ENCODE measurements at regions not wholly inside any gene's neighbourhood (a gene's known extent, or its start where the extent isn't known, plus 50 kb on each side); places are given as distances from the start of the nearest gene placed in this dataset.

DNA sequence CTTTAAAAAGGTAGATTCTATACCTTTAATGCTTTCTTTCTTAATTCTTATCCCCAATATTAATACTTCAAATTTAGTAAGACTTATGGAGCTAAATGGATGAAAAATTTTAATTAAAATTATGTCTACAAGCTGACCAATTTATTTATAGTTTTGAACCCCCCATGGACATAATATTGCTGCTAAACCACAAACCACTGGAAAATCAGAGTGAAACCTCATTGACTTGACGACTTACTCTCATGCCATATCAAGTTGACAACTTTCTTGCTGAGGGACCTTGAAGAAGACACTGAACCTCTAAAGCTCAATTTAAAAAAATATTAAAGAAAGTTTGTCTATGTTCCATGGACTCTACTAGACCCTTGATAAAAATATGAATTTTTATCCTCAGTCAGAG, 653.7 kb downstream of the TLE1 start:
- Histone ChIP-seq H3K9ac (replicated peaks; ENCODE audit: extremely low read depth, insufficient read depth, low read length) (no peak overlapping the region), H3K79me2 (ENCODE audit: control insufficient read depth, insufficient read depth, low read length) (no peaks in the 10 kb centered on the region), H3K36me3 (ENCODE audit: control insufficient read depth in 2 of 2, extremely low read depth in 1 of 2, insufficient read depth in 2 of 2, low read length in 2 of 2) (no peaks in the 10 kb centered on the region), H3K27me3 (ENCODE audit: control insufficient read depth in 2 of 2, insufficient read depth in 2 of 2, low read length in 2 of 2) (no peaks in the 10 kb centered on the region), H3K4me3 (replicated peaks in 1 of 3; ENCODE audit: insufficient read depth in 1 of 3, low read depth in 1 of 3, low read length in 3 of 3) (no peak overlapping the region), H3K4me2 (ENCODE audit: insufficient read depth, low read length) (no peak overlapping the region), H3K27ac (ENCODE audit: insufficient read depth, low read depth, low read length) (no peak overlapping the region), H2AFZ (ENCODE audit: low read depth, low read length) (no peak overlapping the region), H3K9me3 (replicated peaks; ENCODE audit: control insufficient read depth, insufficient read depth, low read length) (no peaks in the 10 kb centered on the region), H3K4me1 (ENCODE audit: control insufficient read depth, extremely low read depth, insufficient read depth, low read length) (no peaks in the 10 kb centered on the region), H3K9me1 (replicated peaks; ENCODE audit: control insufficient read depth, extremely low read depth, insufficient read depth, low read length) (no peaks in the 10 kb centered on the region), H4K20me1 (replicated peaks; ENCODE audit: control insufficient read depth, extremely low read depth, insufficient read depth, low read length) (no peaks in the 10 kb centered on the region)
- BruUV-seq (replicated peaks) = no TSS peak
- no peak for FAIRE-seq
- TF ChIP-seq MYC (IDR thresholded peaks at IDR 0.05; ENCODE audit: low read depth, low read length) = no peak
- TF ChIP-seq, protein P1, sequence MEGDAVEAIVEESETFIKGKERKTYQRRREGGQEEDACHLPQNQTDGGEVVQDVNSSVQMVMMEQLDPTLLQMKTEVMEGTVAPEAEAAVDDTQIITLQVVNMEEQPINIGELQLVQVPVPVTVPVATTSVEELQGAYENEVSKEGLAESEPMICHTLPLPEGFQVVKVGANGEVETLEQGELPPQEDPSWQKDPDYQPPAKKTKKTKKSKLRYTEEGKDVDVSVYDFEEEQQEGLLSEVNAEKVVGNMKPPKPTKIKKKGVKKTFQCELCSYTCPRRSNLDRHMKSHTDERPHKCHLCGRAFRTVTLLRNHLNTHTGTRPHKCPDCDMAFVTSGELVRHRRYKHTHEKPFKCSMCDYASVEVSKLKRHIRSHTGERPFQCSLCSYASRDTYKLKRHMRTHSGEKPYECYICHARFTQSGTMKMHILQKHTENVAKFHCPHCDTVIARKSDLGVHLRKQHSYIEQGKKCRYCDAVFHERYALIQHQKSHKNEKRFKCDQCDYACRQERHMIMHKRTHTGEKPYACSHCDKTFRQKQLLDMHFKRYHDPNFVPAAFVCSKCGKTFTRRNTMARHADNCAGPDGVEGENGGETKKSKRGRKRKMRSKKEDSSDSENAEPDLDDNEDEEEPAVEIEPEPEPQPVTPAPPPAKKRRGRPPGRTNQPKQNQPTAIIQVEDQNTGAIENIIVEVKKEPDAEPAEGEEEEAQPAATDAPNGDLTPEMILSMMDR (IDR thresholded peaks at IDR 0.05; ENCODE audit: extremely low read depth in 1 of 2, insufficient read depth in 1 of 2, low read depth in 1 of 2, low read length in 2 of 2) = no peak
- TF ChIP-seq EZH2 (IDR thresholded peaks at IDR 0.05; ENCODE audit: borderline replicate concordance, low read depth, low read length, severe bottlenecking) = no peak
- TF ChIP-seq POLR2A (IDR thresholded peaks at IDR 0.05; ENCODE audit: low read depth, low read length) = no peak
- no peak for TF ChIP-seq FOS (IDR thresholded peaks at IDR 0.05; ENCODE audit: borderline replicate concordance, insufficient read depth, low read length)
- TF ChIP-seq JUN (IDR thresholded peaks at IDR 0.05; ENCODE audit: borderline replicate concordance, insufficient read depth, insufficient read length, low read depth) = no peak
- no peak for TF ChIP-seq POLR2AphosphoS5 (IDR thresholded peaks at IDR 0.05; ENCODE audit: insufficient read depth, low read depth, low read length)
- dilution Hi-C loops (cut with MboI; ENCODE audit: extremely low pct_ligation_motif_present, low sequenced_read_pairs) (no loop called here), intact Hi-C loops (cut with micrococcal nuclease) (no loop called here)
- no peak for DNase-seq (ENCODE audit: low read depth, low spot score)
- POLR2A ChIA-PET = no interaction called here
- CTCF ChIA-PET = interaction anchor here (0.8 to 1.3 kb wide), 3 partner anchors 8 to 16 kb away, joined by 3 read pairs; no protein-coding TSS in a partner anchor

DNA sequence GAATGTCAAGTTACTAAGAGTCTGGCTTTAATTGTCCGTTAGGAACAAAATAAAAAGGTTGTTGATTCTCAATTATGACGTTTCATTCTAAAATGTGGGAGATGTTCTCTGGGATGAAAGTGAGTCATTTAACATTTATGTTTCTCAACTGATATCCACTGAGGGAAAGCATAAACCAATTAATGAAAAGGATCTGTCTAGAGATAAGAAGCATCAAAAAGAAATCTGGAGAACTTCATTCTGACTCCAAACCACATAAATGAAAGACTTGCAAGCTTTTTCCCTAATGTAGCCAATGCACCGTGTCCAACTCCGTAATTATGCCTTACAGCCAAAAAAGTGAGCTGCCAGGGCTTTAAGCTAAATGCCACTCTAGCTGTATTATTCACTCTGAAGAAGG, 654.2 kb downstream of the TLE1 start:
- no peak overlapping the region for H3K4me2 ChIP-seq (ENCODE audit: insufficient read depth, low read length)

More for the DNA sequence above, 654.2 kb downstream of the TLE1 start:
- no peaks in the 10 kb centered on the region for H4K20me1 ChIP-seq (replicated peaks; ENCODE audit: control insufficient read depth, extremely low read depth, insufficient read depth, low read length)
- no peaks in the 10 kb centered on the region for H3K36me3 ChIP-seq (ENCODE audit: control insufficient read depth in 2 of 2, extremely low read depth in 1 of 2, insufficient read depth in 2 of 2, low read length in 2 of 2)
- no peaks in the 10 kb centered on the region for H3K9me1 ChIP-seq (replicated peaks; ENCODE audit: control insufficient read depth, extremely low read depth, insufficient read depth, low read length)
- no peaks in the 10 kb centered on the region for H3K9me3 ChIP-seq (replicated peaks; ENCODE audit: control insufficient read depth, insufficient read depth, low read length)
- no peaks in the 10 kb centered on the region for H3K4me1 ChIP-seq (ENCODE audit: control insufficient read depth, extremely low read depth, insufficient read depth, low read length)
- CTCF ChIA-PET = interaction anchor here (0.8 to 1.0 kb wide), 2 partner anchors 9 to 16 kb away, joined by 3 read pairs; no protein-coding TSS in a partner anchor
- dilution Hi-C loops (cut with MboI; ENCODE audit: extremely low pct_ligation_motif_present, low sequenced_read_pairs) (no loop called here), intact Hi-C loops (cut with micrococcal nuclease) (no loop called here)
- no peak overlapping the region for H3K4me3 ChIP-seq (replicated peaks in 1 of 3; ENCODE audit: insufficient read depth in 1 of 3, low read depth in 1 of 3, low read length in 3 of 3)
- POLR2A ChIA-PET = no interaction called here
- TF ChIP-seq MYC (IDR thresholded peaks at IDR 0.05; ENCODE audit: low read depth, low read length) (no peak), FOS (IDR thresholded peaks at IDR 0.05; ENCODE audit: borderline replicate concordance, insufficient read depth, low read length) (no peak)
- BruUV-seq (replicated peaks) = no TSS peak
- FAIRE-seq (no peak), DNase-seq (ENCODE audit: low read depth, low spot score) (no peak)
- H3K27ac ChIP-seq (ENCODE audit: insufficient read depth, low read depth, low read length) = no peak overlapping the region
- no peaks in the 10 kb centered on the region for H3K79me2 ChIP-seq (ENCODE audit: control insufficient read depth, insufficient read depth, low read length)
- no peak overlapping the region for H2AFZ ChIP-seq (ENCODE audit: low read depth, low read length)
- H3K9ac ChIP-seq (replicated peaks; ENCODE audit: extremely low read depth, insufficient read depth, low read length) = no peak overlapping the region
- H3K27me3 ChIP-seq (ENCODE audit: control insufficient read depth in 2 of 2, insufficient read depth in 2 of 2, low read length in 2 of 2) = no peaks in the 10 kb centered on the region
